ENCODE measurements at regions not wholly inside any gene's neighbourhood (a gene's known extent, or its start where the extent isn't known, plus 50 kb on each side); places are given as distances from the start of the nearest gene placed in this dataset.
A peak's percentile ranks its signal among the peaks of the same experiment; 100 is the strongest.
"Not testable (repeated sequence)": the region's sequence is repeated elsewhere in the genome, so short reads cannot be mapped to it uniquely, and the experiment has no call there.

GRCh38 chr5:70510161-70510560 lies 95.0 kb downstream of the GTF2H2C_2 start:
- H3K27me3 ChIP-seq (ENCODE audit: control insufficient read depth, insufficient read depth, low read length); H3K9me3 ChIP-seq (ENCODE audit: control insufficient read depth, insufficient read depth, low read length); H3K27ac ChIP-seq (ENCODE audit: low read depth, low read length); H3K36me3 ChIP-seq (ENCODE audit: control insufficient read depth, insufficient read depth, low read length); H3K4me1 ChIP-seq (ENCODE audit: control insufficient read depth, insufficient read depth, low read length); DNase-seq (ENCODE audit: low read depth in 4 of 6, low spot score in 6 of 6); H3K4me3 ChIP-seq (ENCODE audit: low read depth, low read length): not testable (repeated sequence)
- no CpG with 5 or more reads among the region's 13 CpGs for WGBS (ENCODE audit: insufficient coverage)

GRCh38 chr5:70510811-70511210 lies 95.6 kb downstream of the GTF2H2C_2 start:
- WGBS (ENCODE audit: insufficient coverage), result no CpG with 5 or more reads among the region's 16 CpGs

More at GRCh38 chr5:70510811-70511210, 95.6 kb downstream of the GTF2H2C_2 start:
- not testable (repeated sequence) for H3K27ac ChIP-seq (ENCODE audit: low read depth, low read length); H3K4me3 ChIP-seq (ENCODE audit: low read depth, low read length); H3K4me1 ChIP-seq (ENCODE audit: control insufficient read depth, insufficient read depth, low read length); H3K36me3 ChIP-seq (ENCODE audit: control insufficient read depth, insufficient read depth, low read length); H3K27me3 ChIP-seq (ENCODE audit: control insufficient read depth, insufficient read depth, low read length); H3K9me3 ChIP-seq (ENCODE audit: control insufficient read depth, insufficient read depth, low read length)
- peak in 1 of 6 donors; percentile 0 for DNase-seq (ENCODE audit: low read depth in 4 of 6, low spot score in 6 of 6)
